Heart left ventricle (tissue), 13 donors: ENCODE measurements at regions not wholly inside any gene's neighbourhood (a gene's known extent, or its start where the extent isn't known, plus 50 kb on each side); places are given as distances from the start of the nearest gene placed in this dataset.

Source experiments
- CTCF ChIP-seq, 12 donors: fragments of 200-600 bp; sonication (generic) in 4 of 12; IDR thresholded peaks; one replicate each; pipeline versions ENCODE4 v1.5.0 to v1.8.0; 2018 to 2022; ENCODE audit warnings: antibody characterized with exemption in 12 of 12, mild to moderate bottlenecking in 5 of 12
- POLR2A ChIP-seq, 2 donors: fragments of 450-650 bp; IDR thresholded peaks; one replicate each; pipeline ENCODE4 v1.6.1; 2017; ENCODE audit warnings: antibody characterized with exemption in 2 of 2, mild to moderate bottlenecking in 2 of 2, moderate library complexity in 2 of 2
- donor health status: ischemic (EF 13 %, LVEDD 7.1; RV severe dilation, severe dysfunction).
- donor health status: DM: no; HTN: yes; CAD: no.
- donor health status: DM: no; HTN: no; CAD: no.
- donor health status: ischemic (EF 25% LVEDD 6.9; RV normal size, moderate dysfunction).
- donor health status: ischemic (EF 25% LVEDD 5.7; RV mildly dilated, moderate dysfunction).
- donor health status: ischemic (EF 35%, LVEDD 5.7; RV mildly dilated, moderate dysfunction).
- donor health status: nonischemic (EF 11% LVEDD 7.7; RV severe dilation, severe dysfunction).
- donor health status: DM: yes; HTN: yes; CAD: no.
- donor health status: PGD.
- donor health status: ischemic (EF 29% LVEDD 5.4; RV normal size, mild dysfunction).
- donor health status: nonischemic (EF 23%, LVEDD 6.1; RV moderate dilation, normal function).

DNA sequence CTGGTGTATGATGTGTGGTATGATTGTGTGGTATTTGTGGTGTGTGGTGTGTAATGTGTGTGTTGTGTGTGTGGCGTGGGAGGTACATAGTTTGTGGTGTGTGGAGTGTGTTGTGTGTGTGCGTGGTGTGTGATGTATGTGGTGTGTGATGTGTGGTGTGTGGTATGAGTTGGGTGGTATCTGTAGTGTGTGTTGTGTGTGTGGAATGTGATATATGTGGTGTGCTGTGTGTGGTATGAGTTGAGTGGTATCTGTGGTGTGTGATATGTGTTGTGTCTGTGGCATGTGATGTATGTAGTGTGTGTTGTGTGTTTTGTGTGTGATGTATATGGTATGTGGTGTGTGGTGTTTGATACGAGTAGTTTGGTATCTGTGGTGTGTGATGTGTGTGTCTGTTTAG lies 272.5 kb upstream of the IRX1 start:
- no peak for TF ChIP-seq CTCF (IDR thresholded peaks at IDR 0.05)
- no peak for TF ChIP-seq POLR2A (IDR thresholded peaks at IDR 0.05)
